Kidney epithelial cell (primary cell): ENCODE measurements at regions not wholly inside any gene's neighbourhood (a gene's known extent, or its start where the extent isn't known, plus 50 kb on each side); places are given as distances from the start of the nearest gene placed in this dataset.
"Not testable (repeated sequence)": the region's sequence is repeated elsewhere in the genome, so short reads cannot be mapped to it uniquely, and the experiment has no call there.

Source experiments
- DNase-seq: peaks from one replicate; pipeline ENCODE4 v3.0.0-alpha.2; 2010; ENCODE audit warnings: low read depth
- H3K27me3 ChIP-seq: 2 replicates; pipeline ENCODE4 v1.6.0; 2011; ENCODE audit warnings: low read length; ENCODE audit not compliant: control insufficient read depth, insufficient read depth
- H3K36me3 ChIP-seq: 2 replicates; pipeline ENCODE4 v1.5.1; 2011; ENCODE audit warnings: low read length; ENCODE audit not compliant: control insufficient read depth, insufficient read depth
- H3K4me3 ChIP-seq: 2 replicates; pipeline ENCODE4 v1.5.1; 2011; ENCODE audit warnings: low read depth, mild to moderate bottlenecking, control low read depth, low read length
- TF ChIP-seq, protein P1 (sequence below): IDR thresholded peaks from 2 replicates; pipeline ENCODE4 v1.5.1; 2011; ENCODE audit warnings: mild to moderate bottlenecking, moderate library complexity, low read length, control low read depth, inconsistent platforms; ENCODE audit not compliant: insufficient read depth, poor library complexity, severe bottlenecking

GRCh38 chr2:184402381-184402780, 195.9 kb upstream of the ZNF804A start:
- no peak for DNase-seq
- TF ChIP-seq, protein P1, sequence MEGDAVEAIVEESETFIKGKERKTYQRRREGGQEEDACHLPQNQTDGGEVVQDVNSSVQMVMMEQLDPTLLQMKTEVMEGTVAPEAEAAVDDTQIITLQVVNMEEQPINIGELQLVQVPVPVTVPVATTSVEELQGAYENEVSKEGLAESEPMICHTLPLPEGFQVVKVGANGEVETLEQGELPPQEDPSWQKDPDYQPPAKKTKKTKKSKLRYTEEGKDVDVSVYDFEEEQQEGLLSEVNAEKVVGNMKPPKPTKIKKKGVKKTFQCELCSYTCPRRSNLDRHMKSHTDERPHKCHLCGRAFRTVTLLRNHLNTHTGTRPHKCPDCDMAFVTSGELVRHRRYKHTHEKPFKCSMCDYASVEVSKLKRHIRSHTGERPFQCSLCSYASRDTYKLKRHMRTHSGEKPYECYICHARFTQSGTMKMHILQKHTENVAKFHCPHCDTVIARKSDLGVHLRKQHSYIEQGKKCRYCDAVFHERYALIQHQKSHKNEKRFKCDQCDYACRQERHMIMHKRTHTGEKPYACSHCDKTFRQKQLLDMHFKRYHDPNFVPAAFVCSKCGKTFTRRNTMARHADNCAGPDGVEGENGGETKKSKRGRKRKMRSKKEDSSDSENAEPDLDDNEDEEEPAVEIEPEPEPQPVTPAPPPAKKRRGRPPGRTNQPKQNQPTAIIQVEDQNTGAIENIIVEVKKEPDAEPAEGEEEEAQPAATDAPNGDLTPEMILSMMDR: no peak
- Histone ChIP-seq H3K27me3 (no peaks in the 10 kb centered on the region), H3K4me3 (no peak overlapping the region), H3K36me3 (no peaks in the 10 kb centered on the region)

DNA sequence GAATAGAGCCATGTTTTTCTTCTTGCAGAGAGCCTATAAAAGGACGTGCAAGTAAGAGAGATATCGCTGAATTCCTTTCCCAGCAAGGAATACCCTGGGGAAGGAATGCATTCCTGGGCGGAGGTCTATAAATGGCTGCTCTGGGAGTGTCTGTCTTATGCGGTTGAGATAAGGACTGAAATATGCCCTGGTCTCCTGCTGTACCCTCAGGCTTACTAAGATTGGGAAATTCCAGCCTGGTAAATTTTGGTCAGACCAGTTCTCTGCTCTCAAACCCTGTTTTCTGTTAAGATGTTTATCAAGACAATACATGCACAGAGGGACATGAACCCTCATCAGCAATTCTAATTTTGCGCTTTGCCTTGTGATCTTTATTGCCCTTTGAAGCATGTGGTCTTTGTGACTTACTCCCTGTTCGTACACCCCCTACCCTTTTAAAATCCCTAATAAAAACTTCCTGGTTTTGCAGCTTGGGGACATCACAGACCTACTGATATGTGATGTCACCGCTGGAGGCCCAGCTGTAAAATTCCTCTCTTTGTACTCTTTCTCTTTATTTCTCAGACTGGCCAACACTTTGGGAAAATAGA, 191.2 kb upstream of the ZNF804A start:
- DNase-seq, H3K27me3 ChIP-seq, H3K36me3 ChIP-seq, H3K4me3 ChIP-seq: not testable (repeated sequence)

DNA sequence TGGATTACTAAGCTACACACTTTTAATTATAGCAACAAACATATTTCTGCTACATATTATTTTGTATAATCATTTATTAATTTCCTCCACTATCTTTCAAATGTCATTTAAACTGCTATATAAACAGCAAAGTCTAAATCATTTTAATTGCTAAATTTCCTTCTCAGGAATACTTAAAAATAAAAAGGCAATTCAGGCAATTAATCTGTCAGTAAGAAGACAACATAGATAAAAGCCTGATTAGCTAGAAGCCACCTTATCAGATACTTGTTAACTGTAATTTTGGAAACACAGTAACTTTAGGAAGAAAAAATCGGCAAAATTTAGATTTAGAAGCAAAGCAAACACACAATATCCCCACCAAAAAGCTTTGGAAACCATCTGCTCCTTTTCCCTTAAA, 188.2 kb upstream of the ZNF804A start:
- TF ChIP-seq, protein P1: no peak
- no peak overlapping the region for H3K4me3 ChIP-seq
- no peaks in the 10 kb centered on the region for H3K36me3 ChIP-seq
- no peak for DNase-seq
- no peaks in the 10 kb centered on the region for H3K27me3 ChIP-seq

DNA sequence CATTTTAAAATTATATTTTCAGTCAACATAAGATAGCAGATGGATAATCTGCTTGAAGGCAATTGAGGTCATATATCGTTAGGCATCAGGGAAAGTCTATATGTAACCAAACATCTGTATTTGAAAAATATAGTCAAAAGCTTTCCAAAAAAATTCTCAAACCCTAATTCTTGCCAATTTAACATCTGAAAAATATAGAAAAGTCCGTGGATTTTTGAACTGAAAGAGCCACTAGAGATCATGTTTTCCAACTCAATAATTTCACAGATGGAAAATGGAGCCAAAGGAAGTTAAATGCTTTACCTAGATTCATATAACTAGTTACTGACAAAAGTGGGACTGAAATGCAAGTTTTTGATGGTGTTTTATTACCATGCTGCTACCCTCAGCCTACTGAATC, 185.1 kb upstream of the ZNF804A start:
- TF ChIP-seq, protein P1: no peak
- no peak overlapping the region for H3K4me3 ChIP-seq
- DNase-seq: no peak
- no peaks in the 10 kb centered on the region for H3K36me3 ChIP-seq
- no peaks in the 10 kb centered on the region for H3K27me3 ChIP-seq

DNA sequence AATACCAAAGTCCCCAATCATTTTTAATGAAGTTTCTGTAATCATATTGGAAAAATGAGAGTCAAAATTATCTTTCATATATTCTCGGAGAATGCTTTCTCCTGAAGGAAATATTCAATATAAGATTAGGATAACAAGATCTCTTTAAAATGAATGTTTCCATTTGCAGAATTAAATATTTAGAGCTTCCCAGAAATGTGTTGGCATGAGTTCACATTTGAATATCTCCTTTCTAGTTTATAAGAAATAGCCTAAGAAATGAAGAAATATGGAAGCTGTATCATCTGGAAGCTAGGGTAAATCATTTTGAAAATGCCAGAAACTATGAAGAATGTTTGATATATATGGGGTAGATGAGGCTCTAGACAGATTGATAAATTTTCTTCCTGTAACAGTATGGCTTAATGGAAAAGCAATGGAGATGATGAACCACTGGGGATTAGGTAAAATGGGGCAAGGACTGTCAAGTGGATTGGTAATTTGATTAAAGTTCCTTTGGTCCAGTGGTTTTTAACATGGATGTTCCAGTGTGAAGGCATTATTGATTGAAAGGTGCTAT, 184.6 kb upstream of the ZNF804A start:
- no peak for DNase-seq
- H3K27me3 ChIP-seq: no peaks in the 10 kb centered on the region
- no peaks in the 10 kb centered on the region for H3K36me3 ChIP-seq
- H3K4me3 ChIP-seq: no peak overlapping the region
- TF ChIP-seq, protein P1: no peak

DNA sequence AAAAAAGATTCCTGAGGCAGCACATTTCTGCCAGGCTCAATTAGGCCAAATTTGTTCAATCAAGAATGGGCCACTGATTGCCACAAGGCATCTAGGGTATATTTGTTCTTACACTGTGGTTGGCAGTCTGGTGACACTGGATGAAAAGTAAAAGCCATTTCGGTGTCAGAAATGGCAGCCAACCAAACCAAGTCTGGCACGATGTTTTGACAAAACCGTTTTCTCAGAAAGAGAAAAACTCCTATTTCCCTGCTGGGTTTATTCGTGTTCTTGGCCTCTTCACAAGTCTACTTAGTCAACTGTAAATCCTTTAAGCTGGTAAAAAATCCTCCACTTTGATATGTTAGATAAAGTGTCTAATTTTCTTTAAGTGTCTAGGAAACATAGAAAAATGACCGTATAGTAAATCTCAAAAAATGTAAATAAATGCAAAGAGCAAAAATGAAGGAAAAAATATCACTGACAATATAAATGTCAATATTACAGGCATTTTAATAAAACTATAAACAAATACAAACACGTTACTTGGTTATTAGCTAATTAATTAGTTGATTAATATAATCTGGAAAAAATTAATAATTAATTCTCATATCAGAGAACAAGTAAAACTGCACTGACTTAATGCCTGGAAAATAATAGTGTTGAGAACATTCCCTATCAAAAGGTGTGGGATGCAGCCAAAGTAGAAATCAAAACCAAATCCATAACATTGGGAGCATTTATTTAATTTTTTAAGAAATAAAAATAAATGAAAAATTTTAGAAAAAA, 182.0 kb upstream of the ZNF804A start:
- no peaks in the 10 kb centered on the region for H3K27me3 ChIP-seq
- no peaks in the 10 kb centered on the region for H3K36me3 ChIP-seq
- H3K4me3 ChIP-seq: no peak overlapping the region
- TF ChIP-seq, protein P1: no peak
- DNase-seq: no peak
